Gastroesophageal sphincter (tissue), 4 donors: ENCODE measurements at regions not wholly inside any gene's neighbourhood (a gene's known extent, or its start where the extent isn't known, plus 50 kb on each side); places are given as distances from the start of the nearest gene placed in this dataset.

ENCODE experiments used
- ATAC-seq: fragments of 150-250 bp; one replicate; pipeline ENCODE4 v1.9.1; 2016; ENCODE audit warnings: mild to moderate bottlenecking, moderate library complexity
- H3K27ac ChIP-seq, 4 donors: fragments of 200-600 bp; sonication (generic) in 3 of 4; 1 replicate in 3 of 4; 2 replicates in 1 of 4; pipeline ENCODE4 v1.5.1; 2016 to 2019
- H3K27me3 ChIP-seq: fragments of 200-600 bp; sonication (generic); one replicate; pipeline ENCODE4 v1.5.1; 2019
- H3K36me3 ChIP-seq, 2 donors: fragments of 200-600 bp; sonication (generic); one replicate each; pipeline ENCODE4 v1.5.1; 2019; ENCODE audit warnings: control low read depth in 1 of 2
- H3K4me1 ChIP-seq, 3 donors: fragments of 200-600 bp; sonication (generic); 1 replicate in 2 of 3; 2 replicates in 1 of 3; pipeline ENCODE4 v1.5.1; 2016 to 2019; ENCODE audit warnings: control low read depth in 2 of 3
- H3K4me3 ChIP-seq, 2 donors: fragments of 200-600 bp; sonication (generic); one replicate each; pipeline ENCODE4 v1.5.1; 2019; ENCODE audit warnings: mild to moderate bottlenecking in 1 of 2, moderate library complexity in 1 of 2
- H3K9me3 ChIP-seq, 3 donors: fragments of 200-600 bp; sonication (generic); one replicate each; pipeline ENCODE4 v1.5.1; 2017 to 2019; ENCODE audit warnings: control low read depth in 2 of 3
- CTCF ChIP-seq, 4 experiments: fragments of 200-600 bp in 2 of 4; fragments of 450-650 bp in 2 of 4; sonication (generic) in 1 of 4; IDR thresholded peaks; one replicate each; pipeline ENCODE4 v1.5.1; 2017 to 2019; ENCODE audit warnings: antibody characterized with exemption in 4 of 4, mild to moderate bottlenecking in 2 of 4, moderate library complexity in 2 of 4
- EP300 ChIP-seq: sonication (generic); formaldehyde crosslinking; IDR thresholded peaks from one replicate; pipeline ENCODE4 v1.6.1; 2017; ENCODE audit warnings: antibody characterized with exemption, mild to moderate bottlenecking
- POLR2A ChIP-seq, 2 donors: fragments of 450-650 bp; IDR thresholded peaks; one replicate each; pipeline ENCODE4 v1.6.1; 2017; ENCODE audit warnings: antibody characterized with exemption in 2 of 2, mild to moderate bottlenecking in 2 of 2, moderate library complexity in 1 of 2
- POLR2AphosphoS5 ChIP-seq: sonication (generic); formaldehyde crosslinking; IDR thresholded peaks from one replicate; pipeline ENCODE4 v1.6.1; 2017; ENCODE audit warnings: antibody characterized with exemption
- WGBS, 2 donors: methylation state at CpG; one replicate each; pipeline ENCODE4 v1.1.5; 2018; ENCODE audit warnings: low coverage in 1 of 2; 5-methylcytosine and 5-hydroxymethylcytosine counted together

- no peak overlapping the region for H3K4me3 ChIP-seq
- no peak overlapping the region for H3K27ac ChIP-seq
- H3K9me3 ChIP-seq: no peaks in the 10 kb centered on the region
- H3K4me1 ChIP-seq: no peaks in the 10 kb centered on the region
- ATAC-seq: no peak
- 52 to 71% methylated on average over 6 of the region's 6 CpGs for WGBS, 2 donors
- no peaks in the 10 kb centered on the region for H3K27me3 ChIP-seq
- TF ChIP-seq POLR2AphosphoS5: no peak
- no peak for TF ChIP-seq EP300
- TF ChIP-seq CTCF (IDR thresholded peaks at IDR 0.05): no peak
- no peak for TF ChIP-seq POLR2A (IDR thresholded peaks at IDR 0.05)
- no peaks in the 10 kb centered on the region for H3K36me3 ChIP-seq
Measured at GRCh38 chr4:138014590-138015288, 227.4 kb downstream of the SLC7A11 start.

GRCh38 chr4:138013625-138014024, 228.5 kb downstream of the SLC7A11 start:
- Histone ChIP-seq H3K27me3 (no peaks in the 10 kb centered on the region), H3K9me3 (no peaks in the 10 kb centered on the region), H3K4me3 (no peak overlapping the region), H3K27ac (no peak overlapping the region), H3K4me1 (no peaks in the 10 kb centered on the region), H3K36me3 (no peaks in the 10 kb centered on the region)
- no peak for ATAC-seq
- WGBS, 2 donors: 64 to 75% methylated on average over 3 of the region's 3 CpGs
- TF ChIP-seq CTCF (IDR thresholded peaks at IDR 0.05): no peak
- TF ChIP-seq POLR2AphosphoS5: no peak
- TF ChIP-seq POLR2A (IDR thresholded peaks at IDR 0.05): no peak
- TF ChIP-seq EP300: no peak

GRCh38 chr4:138010639-138011038, 231.5 kb downstream of the SLC7A11 start:
- Histone ChIP-seq H3K4me1 (no peaks in the 10 kb centered on the region), H3K27me3 (no peaks in the 10 kb centered on the region), H3K27ac (no peak overlapping the region), H3K36me3 (no peaks in the 10 kb centered on the region), H3K4me3 (no peak overlapping the region), H3K9me3 (no peaks in the 10 kb centered on the region)
- ATAC-seq: no peak
- TF ChIP-seq POLR2A (IDR thresholded peaks at IDR 0.05): no peak
- no peak for TF ChIP-seq EP300
- TF ChIP-seq POLR2AphosphoS5: no peak
- TF ChIP-seq CTCF (IDR thresholded peaks at IDR 0.05): no peak

- Histone ChIP-seq H3K27me3 (no peaks in the 10 kb centered on the region), H3K4me1 (no peaks in the 10 kb centered on the region), H3K4me3 (no peak overlapping the region), H3K36me3 (no peaks in the 10 kb centered on the region), H3K27ac (no peak overlapping the region), H3K9me3 (no peaks in the 10 kb centered on the region)
- no peak for TF ChIP-seq EP300
- no peak for TF ChIP-seq POLR2A (IDR thresholded peaks at IDR 0.05)
- TF ChIP-seq CTCF (IDR thresholded peaks at IDR 0.05): no peak
- no peak for TF ChIP-seq POLR2AphosphoS5
- ATAC-seq: no peak
- WGBS, 2 donors: 88 to 100% methylated on average over 1 of the region's 1 CpG
Measured at GRCh38 chr4:138007572-138007971, 234.6 kb downstream of the SLC7A11 start.

- no peak for ATAC-seq
- Histone ChIP-seq H3K27ac (no peak overlapping the region), H3K36me3 (no peaks in the 10 kb centered on the region), H3K4me1 (no peaks in the 10 kb centered on the region), H3K9me3 (no peaks in the 10 kb centered on the region), H3K27me3 (no peaks in the 10 kb centered on the region), H3K4me3 (no peak overlapping the region)
- WGBS, 2 donors: 82 to 85% methylated on average over 1 of the region's 1 CpG
- TF ChIP-seq POLR2AphosphoS5: no peak
- TF ChIP-seq POLR2A (IDR thresholded peaks at IDR 0.05): no peak
- no peak for TF ChIP-seq CTCF (IDR thresholded peaks at IDR 0.05)
- no peak for TF ChIP-seq EP300
Measured at GRCh38 chr4:138005486-138005885, 236.7 kb downstream of the SLC7A11 start.
